Activated CD8-positive, alpha-beta T cell treated with anti-CD3 and anti-CD28 coated beads, Interleukin-2, amount 10 ng/mL, durations not matched to agents 7 days and 5 days (primary cell): ENCODE measurements at regions not wholly inside any gene's neighbourhood (a gene's known extent, or its start where the extent isn't known, plus 50 kb on each side); places are given as distances from the start of the nearest gene placed in this dataset.

Experiments
- ATAC-seq: fragments of 150-1000 bp; cut with Tn5 transposase; one replicate; pipeline ENCODE4 v1.10.0; 2021; ENCODE audit warnings: moderate library complexity
- CTCF ChIA-PET: fragments of 350-600 bp; sonication (Branson Sonifier 250); formaldehyde crosslinking; loops from one replicate; lab custom pipeline; 2021; ENCODE audit warnings: antibody characterized with exemption; lab: Charles Lee
- POLR2A ChIA-PET: fragments of 350-600 bp; sonication (Branson Sonifier 250); formaldehyde crosslinking; loops from one replicate; lab custom pipeline; 2021; ENCODE audit warnings: antibody characterized with exemption; lab: Charles Lee
- DNase-seq: peaks from one replicate; pipeline ENCODE4 v3.0.0-alpha.2; 2020
- H3K27ac Mint-ChIP-seq: one replicate; pipeline ENCODE4 v1.8.0; 2021; ENCODE audit warnings: mild to moderate bottlenecking, mixed read lengths
- H3K27me3 Mint-ChIP-seq: one replicate; pipeline ENCODE4 v1.8.0; 2021; ENCODE audit warnings: low read depth, mixed read lengths
- H3K36me3 Mint-ChIP-seq: one replicate; pipeline ENCODE4 v1.8.0; 2021; ENCODE audit warnings: low read depth, mixed read lengths
- H3K4me1 Mint-ChIP-seq: one replicate; pipeline ENCODE4 v1.8.0; 2021; ENCODE audit warnings: low read depth, mixed read lengths
- H3K4me3 Mint-ChIP-seq: one replicate; pipeline ENCODE4 v1.8.0; 2021; ENCODE audit warnings: mild to moderate bottlenecking, mixed read lengths
- H3K9me3 Mint-ChIP-seq: one replicate; pipeline ENCODE4 v1.8.0; 2022; ENCODE audit warnings: mixed read lengths; ENCODE audit not compliant: insufficient read depth

DNA sequence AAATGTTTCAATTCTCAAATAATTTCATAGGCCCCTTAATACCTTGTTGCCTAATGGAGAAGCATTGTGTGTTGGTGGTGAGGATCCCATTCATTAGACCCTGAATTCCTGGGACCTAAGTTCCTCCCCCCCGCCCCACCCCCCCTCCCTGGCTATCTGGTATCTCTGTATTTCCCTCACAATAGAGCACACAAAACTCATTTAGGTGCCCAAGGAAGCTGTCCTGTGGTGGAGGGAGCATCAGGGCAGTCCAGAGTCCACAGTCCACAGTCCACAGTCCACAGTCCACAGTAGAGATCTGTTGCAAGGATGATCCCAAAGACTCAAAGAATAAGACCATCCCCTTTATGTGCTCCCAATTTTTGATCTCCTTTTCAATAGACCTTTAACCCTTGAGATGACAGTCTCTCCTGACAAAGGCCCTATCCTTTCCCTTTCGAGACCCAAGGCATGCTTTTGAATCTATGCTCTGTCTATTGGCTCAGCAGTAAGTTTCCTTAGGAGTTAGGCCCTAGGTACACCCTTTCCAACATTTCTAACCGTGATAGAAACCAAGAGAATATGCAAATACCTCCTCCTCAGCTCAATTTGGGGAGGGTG is 123.9 kb downstream of the ZBTB18 start:
- H3K4me3 Mint-ChIP-seq: no peak overlapping the region
- ATAC-seq: no peak
- ChIA-PET POLR2A (no interaction called here), CTCF (no interaction called here)
- H3K36me3 Mint-ChIP-seq: no peaks in the 10 kb centered on the region
- no peaks in the 10 kb centered on the region for H3K4me1 Mint-ChIP-seq
- no peak for DNase-seq
- no peaks in the 10 kb centered on the region for H3K27me3 Mint-ChIP-seq
- H3K27ac Mint-ChIP-seq: no peak overlapping the region
- H3K9me3 Mint-ChIP-seq: no peaks in the 10 kb centered on the region

DNA sequence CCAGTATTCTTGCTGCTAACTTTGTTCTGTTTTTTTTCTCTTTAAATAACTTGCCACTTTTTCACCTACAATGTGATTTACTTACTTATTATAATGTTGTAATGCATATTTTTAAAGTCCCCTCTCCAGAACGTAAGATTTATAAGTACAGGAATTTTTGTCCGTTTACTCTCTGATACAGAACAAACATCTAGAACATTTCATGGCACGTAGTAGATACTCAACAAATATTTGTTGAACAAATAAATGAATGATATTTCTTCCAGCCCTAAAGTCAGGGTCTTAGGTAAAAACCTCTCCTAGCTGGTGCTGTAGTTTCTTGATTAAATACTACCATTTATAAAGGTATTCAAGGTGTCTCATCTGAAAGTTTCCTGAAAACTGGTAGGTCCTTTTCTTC is 125.1 kb downstream of the ZBTB18 start:
- Mint-ChIP-seq H3K27ac (no peak overlapping the region), H3K9me3 (no peaks in the 10 kb centered on the region), H3K36me3 (no peaks in the 10 kb centered on the region), H3K27me3 (no peaks in the 10 kb centered on the region), H3K4me3 (no peak overlapping the region), H3K4me1 (no peaks in the 10 kb centered on the region)
- POLR2A ChIA-PET: no interaction called here
- ATAC-seq: no peak
- CTCF ChIA-PET: no interaction called here
- no peak for DNase-seq

DNA sequence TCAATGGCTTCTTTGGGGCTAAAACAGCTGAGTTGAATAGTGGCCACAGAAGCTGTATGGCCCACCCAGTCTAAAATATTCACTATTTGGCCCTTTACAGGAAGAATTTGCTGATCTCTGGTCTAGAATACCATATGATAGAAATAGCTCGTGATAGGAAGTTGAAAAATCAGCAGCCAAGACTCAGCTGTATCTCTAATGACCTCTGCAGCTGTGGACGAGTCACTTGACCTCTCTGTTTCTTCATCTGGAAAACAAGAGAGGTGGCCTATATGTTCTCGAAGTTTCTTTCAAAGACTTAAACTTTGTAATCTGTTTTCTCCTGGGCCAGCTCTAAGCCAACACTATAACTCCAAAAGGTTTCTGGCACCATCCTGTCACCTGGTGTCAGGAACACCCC is 129.2 kb downstream of the ZBTB18 start:
- no peaks in the 10 kb centered on the region for H3K27me3 Mint-ChIP-seq
- H3K36me3 Mint-ChIP-seq: no peaks in the 10 kb centered on the region
- ChIA-PET CTCF (no interaction called here), POLR2A (no interaction called here)
- H3K9me3 Mint-ChIP-seq: no peaks in the 10 kb centered on the region
- H3K4me1 Mint-ChIP-seq: no peaks in the 10 kb centered on the region
- H3K27ac Mint-ChIP-seq: no peak overlapping the region
- no peak overlapping the region for H3K4me3 Mint-ChIP-seq
- ATAC-seq (no peak), DNase-seq (no peak)

DNA sequence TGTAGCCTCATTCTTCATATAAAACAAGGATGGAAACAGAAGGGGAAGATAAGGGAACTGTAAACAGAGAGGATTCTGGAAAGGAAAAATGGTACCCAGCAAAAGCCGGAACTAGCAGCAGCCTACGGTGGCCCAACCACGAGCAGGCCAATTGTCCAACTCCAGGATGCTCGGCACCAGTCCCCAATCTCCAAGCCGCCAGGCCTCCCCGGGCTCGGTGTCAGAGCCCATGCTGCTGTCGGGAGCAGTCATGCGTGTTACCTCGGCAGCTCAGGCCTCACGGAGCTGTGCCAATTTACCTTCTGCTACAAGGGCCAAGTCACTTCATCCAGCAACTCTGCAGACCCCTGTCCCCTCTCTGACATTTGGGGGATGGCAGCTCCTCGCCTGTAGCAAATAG is 130.8 kb downstream of the ZBTB18 start:
- no peak overlapping the region for H3K4me3 Mint-ChIP-seq
- ATAC-seq (no peak), DNase-seq (no peak)
- no peak overlapping the region for H3K27ac Mint-ChIP-seq
- CTCF ChIA-PET: no interaction called here
- POLR2A ChIA-PET: no interaction called here
- no peaks in the 10 kb centered on the region for H3K4me1 Mint-ChIP-seq
- H3K36me3 Mint-ChIP-seq: no peaks in the 10 kb centered on the region
- H3K27me3 Mint-ChIP-seq: no peaks in the 10 kb centered on the region
- H3K9me3 Mint-ChIP-seq: no peaks in the 10 kb centered on the region

DNA sequence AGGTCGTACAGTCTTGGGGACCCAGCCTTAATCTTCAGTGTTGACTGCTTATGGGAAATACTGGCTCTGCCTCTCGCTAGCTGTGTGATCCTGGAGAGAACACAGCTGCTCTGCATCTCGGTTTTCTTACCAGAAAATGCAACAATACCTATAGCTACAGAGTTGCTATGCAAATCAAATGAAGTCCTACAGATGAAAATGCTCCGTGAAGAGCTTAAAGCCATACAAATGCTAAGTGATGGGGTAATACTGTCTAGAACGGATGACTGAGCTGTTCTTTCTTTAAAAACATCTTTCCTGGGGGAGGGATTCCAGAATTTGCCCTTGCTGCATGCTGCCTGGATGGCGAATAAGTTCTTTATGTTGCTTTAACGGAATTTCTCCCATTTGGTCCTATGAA is 132.0 kb downstream of the ZBTB18 start:
- no peaks in the 10 kb centered on the region for H3K27me3 Mint-ChIP-seq
- no peak for ATAC-seq
- CTCF ChIA-PET: no interaction called here

DNA sequence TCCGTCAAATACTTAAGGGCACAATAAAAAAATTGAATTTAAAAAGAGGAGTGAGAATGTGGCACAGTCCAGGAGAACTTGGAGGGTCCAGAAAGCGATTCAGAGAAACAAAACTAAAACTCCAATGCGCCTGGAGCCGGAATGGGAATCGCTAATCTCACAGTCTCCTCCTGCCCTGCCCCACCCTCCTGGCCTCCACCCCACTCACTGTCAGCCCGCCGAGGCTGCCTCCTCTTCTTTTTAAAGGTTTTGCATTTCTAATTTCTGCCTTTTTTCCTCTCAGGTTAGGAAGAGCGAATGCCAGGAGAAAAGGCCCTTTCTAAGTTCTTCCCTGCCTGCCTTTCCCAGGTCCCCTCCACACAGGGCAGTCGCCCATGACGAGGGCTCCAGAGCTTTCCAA is 135.3 kb downstream of the ZBTB18 start:
- DNase-seq: no peak
- no peak for ATAC-seq
- Mint-ChIP-seq H3K4me1 (no peaks in the 10 kb centered on the region), H3K4me3 (no peak overlapping the region), H3K27ac (no peak overlapping the region), H3K36me3 (no peaks in the 10 kb centered on the region), H3K27me3 (no peaks in the 10 kb centered on the region), H3K9me3 (no peaks in the 10 kb centered on the region)
- ChIA-PET POLR2A (no interaction called here), CTCF (no interaction called here)

More for the DNA sequence above, 132.0 kb downstream of the ZBTB18 start:
- Mint-ChIP-seq H3K36me3 (no peaks in the 10 kb centered on the region), H3K27ac (no peak overlapping the region), H3K4me3 (no peak overlapping the region), H3K4me1 (no peaks in the 10 kb centered on the region), H3K9me3 (no peaks in the 10 kb centered on the region)
- DNase-seq: no peak
- POLR2A ChIA-PET: no interaction called here

DNA sequence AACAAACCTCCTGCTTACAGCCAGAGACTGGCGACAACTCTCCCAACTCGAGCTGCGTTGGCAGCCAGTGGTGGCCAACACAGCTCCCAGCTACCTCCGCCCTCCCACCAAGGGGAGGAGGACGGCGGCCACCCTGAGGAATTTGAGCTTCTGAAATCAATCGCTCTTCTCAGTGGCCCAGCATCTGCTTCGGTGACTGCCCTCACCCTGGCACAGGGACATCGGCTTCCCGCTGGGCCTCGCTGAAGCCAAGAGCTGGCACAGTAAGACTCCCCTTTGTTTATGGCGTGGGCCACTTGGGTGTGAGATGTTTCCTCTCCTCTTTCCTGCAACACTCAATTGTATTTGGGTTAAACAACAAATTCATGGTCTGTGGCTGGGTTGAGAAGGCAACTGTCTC is 136.2 kb downstream of the ZBTB18 start:
- no peaks in the 10 kb centered on the region for H3K27me3 Mint-ChIP-seq
- no peak overlapping the region for H3K4me3 Mint-ChIP-seq
- no peaks in the 10 kb centered on the region for H3K36me3 Mint-ChIP-seq
- POLR2A ChIA-PET: no interaction called here
- no peaks in the 10 kb centered on the region for H3K9me3 Mint-ChIP-seq
- DNase-seq (no peak), ATAC-seq (no peak)
- H3K27ac Mint-ChIP-seq: no peak overlapping the region
- no peaks in the 10 kb centered on the region for H3K4me1 Mint-ChIP-seq
- CTCF ChIA-PET: no interaction called here

DNA sequence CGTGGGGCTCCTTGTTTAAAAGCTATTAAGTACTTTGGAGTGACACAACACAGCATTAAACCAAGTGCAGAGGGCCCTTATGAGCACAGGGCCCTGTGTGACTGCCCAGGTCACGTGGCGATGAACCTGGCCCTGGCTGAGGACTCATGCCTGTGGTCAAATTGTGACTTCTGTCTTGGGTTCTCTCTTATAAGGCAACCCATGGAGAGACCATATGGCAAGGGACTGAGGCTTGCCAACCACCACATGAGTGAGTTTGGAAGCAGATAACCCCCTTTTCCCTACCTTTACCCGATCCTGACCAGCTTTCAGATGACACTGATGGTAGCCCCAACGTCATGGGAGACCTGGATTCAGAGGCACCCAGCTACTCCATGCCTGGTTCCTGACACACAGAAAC is 140.5 kb downstream of the ZBTB18 start:
- Mint-ChIP-seq H3K9me3 (no peaks in the 10 kb centered on the region), H3K36me3 (no peaks in the 10 kb centered on the region), H3K27ac (no peak overlapping the region), H3K4me1 (no peaks in the 10 kb centered on the region), H3K4me3 (no peak overlapping the region), H3K27me3 (no peaks in the 10 kb centered on the region)
- no peak for DNase-seq
- ChIA-PET POLR2A (no interaction called here), CTCF (no interaction called here)
- ATAC-seq: no peak

DNA sequence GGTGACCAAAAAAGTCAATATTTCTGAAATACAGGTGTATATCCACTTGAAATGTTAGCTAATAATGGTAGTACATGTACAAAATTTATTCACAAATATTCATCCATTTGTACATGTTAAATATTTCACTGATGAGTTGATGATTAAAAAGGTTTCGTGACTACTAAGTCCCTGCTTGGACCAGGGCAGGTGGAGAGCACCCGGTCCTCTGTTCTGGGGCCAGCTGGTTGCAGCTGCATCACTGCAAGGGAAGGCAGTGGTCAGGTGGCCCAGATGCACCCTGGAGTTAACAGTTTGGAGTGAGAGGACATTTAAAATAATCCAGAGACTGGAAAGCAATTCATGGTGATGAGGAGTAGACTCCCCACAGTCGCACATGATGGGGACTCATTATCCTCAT is 141.2 kb downstream of the ZBTB18 start:
- H3K36me3 Mint-ChIP-seq: no peaks in the 10 kb centered on the region
- H3K4me3 Mint-ChIP-seq: no peak overlapping the region
- no peak overlapping the region for H3K27ac Mint-ChIP-seq
- DNase-seq: no peak
- no peaks in the 10 kb centered on the region for H3K9me3 Mint-ChIP-seq
- ATAC-seq: no peak
- ChIA-PET POLR2A (no interaction called here), CTCF (no interaction called here)
- H3K27me3 Mint-ChIP-seq: no peaks in the 10 kb centered on the region
- no peaks in the 10 kb centered on the region for H3K4me1 Mint-ChIP-seq

DNA sequence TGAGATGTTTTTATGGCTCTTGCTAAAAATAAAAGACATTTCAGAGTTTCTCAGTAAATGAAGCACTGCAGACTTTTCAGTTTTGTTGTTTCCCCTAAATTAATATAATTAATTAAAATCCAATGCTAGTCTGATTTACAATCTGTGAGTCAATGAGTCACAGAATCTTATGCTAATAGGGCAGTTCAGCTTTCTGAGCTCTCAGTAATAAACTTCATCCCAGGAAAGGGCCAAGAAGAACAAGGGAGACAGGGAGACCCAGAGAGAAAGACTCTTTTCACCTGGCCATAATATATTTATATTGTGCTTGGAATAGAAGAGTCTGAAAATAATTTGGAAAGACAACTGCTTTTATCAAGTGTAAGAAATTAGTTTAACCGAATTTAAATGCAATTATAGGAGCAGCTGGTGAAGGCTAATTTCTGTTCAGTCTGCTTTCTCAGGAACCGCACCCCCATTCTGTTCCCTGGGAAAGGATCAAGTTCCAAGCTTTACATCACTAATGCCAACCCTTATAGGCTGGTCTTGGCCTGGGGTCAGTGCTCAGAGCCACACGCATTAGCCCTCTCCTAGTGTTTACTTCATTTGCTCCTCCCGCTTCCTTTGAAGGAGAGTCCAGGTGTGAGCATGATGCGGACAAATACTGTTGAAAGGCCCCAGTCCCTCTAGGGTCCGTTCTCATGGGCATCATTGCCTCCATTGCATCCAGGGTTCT is 145.6 kb downstream of the ZBTB18 start:
- H3K27ac Mint-ChIP-seq: no peak overlapping the region
- H3K27me3 Mint-ChIP-seq: no peaks in the 10 kb centered on the region
- ChIA-PET CTCF (no interaction called here), POLR2A (no interaction called here)
- ATAC-seq: no peak
- no peak for DNase-seq
- H3K4me1 Mint-ChIP-seq: no peaks in the 10 kb centered on the region
- H3K9me3 Mint-ChIP-seq: no peaks in the 10 kb centered on the region
- H3K4me3 Mint-ChIP-seq: no peak overlapping the region
- no peaks in the 10 kb centered on the region for H3K36me3 Mint-ChIP-seq

DNA sequence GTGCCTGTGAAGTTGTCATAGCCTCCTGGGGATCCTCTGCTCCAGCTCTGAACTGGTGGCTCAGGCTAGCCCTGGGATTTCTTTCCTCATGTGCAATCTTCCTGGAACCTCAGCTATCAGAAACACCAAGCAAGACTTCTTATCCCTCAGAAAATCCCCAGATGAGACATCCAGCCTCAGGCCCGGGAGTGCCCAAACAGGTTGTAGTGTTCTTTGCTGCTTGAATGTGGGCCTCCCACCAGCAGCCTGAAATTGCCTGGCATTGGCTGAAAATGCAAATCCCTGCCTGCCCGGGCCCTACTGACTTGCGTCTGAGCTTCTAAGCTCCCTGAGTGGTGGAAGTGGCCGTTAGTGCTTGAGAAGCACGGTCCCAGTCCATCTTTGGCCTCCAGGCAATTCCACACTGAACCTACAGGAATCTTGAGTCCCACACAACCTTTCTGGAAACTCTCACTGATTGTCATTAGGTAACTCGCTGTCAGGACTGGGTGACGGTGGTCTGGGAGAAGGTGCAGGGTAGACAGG is 146.8 kb downstream of the ZBTB18 start:
- H3K9me3 Mint-ChIP-seq: no peaks in the 10 kb centered on the region
- no peak overlapping the region for H3K27ac Mint-ChIP-seq
- no peak for DNase-seq
- POLR2A ChIA-PET: no interaction called here
- no peak overlapping the region for H3K4me3 Mint-ChIP-seq
- no peaks in the 10 kb centered on the region for H3K36me3 Mint-ChIP-seq
- no peak for ATAC-seq
- no peaks in the 10 kb centered on the region for H3K4me1 Mint-ChIP-seq
- no peaks in the 10 kb centered on the region for H3K27me3 Mint-ChIP-seq
- CTCF ChIA-PET: no interaction called here

DNA sequence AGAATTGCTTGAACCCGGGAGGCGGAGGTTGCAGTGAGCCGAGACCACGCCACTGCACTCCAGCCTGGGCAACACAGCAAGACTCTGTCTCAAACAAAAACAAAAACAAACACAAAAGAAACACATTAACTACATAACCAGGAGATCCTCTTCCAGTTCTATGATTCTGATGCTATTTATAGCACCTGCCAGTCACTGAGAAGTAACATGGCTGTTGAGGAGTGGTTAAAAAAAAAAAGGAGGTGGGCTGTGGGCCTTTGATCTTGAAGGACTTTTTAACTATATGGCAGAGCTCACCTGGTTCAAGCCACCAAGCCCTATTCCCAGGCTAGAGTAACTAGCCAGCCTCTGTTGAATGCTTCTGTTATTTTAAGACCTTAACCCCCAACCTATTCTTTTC is 148.8 kb downstream of the ZBTB18 start:
- Mint-ChIP-seq H3K27ac (no peak overlapping the region), H3K27me3 (no peaks in the 10 kb centered on the region), H3K9me3 (no peaks in the 10 kb centered on the region), H3K36me3 (no peaks in the 10 kb centered on the region), H3K4me1 (no peaks in the 10 kb centered on the region), H3K4me3 (no peak overlapping the region)
- DNase-seq: no peak
- ChIA-PET CTCF (no interaction called here), POLR2A (no interaction called here)
- ATAC-seq: no peak
